Right ventricle myocardium superior (tissue), 1 donor: ENCODE measurements at regions not wholly inside any gene's neighbourhood (a gene's known extent, or its start where the extent isn't known, plus 50 kb on each side); places are given as distances from the start of the nearest gene placed in this dataset.

Experiments used
- ATAC-seq: fragments of 200-7000 bp; cut with Tn5 transposase; one replicate; pipeline ENCODE4 v1.9.1; 2020; ENCODE audit warnings: mild to moderate bottlenecking; ENCODE audit not compliant: poor library complexity
- DNase-seq: peaks from one replicate; pipeline ENCODE4 v3.0.0-alpha.2; 2020
- intact Hi-C: fragments of 100-400 bp; cut with DNase I; formaldehyde crosslinking; loops from one replicate; pipeline ENCODE4 v1.11.2; 2022
- donor health status: DM: no; HTN: yes; CAD: no; lungs with severe emphysema.

DNA sequence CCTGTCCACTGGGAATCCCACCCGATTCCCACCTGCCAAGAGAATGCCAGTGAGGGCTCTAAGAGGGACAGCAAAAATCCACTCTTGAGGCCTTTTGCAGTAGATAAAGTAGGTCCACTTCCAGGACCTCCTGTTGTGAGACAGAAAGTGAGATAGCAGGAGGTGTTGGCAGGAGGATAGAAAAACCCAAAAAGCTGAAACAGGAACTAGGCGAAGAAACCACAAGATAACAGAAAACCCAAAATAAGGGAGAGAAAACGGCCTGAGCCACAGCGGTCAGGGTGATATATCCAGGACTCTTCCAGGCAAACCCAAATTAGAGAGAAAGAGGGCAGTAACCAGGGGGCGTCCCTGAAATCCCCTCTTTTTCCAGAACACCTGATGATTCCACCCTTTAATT lies 79.7 kb upstream of the LINC01488 start:
- intact Hi-C loops, result no loop called here
- DNase-seq (no peak), ATAC-seq (no peak)

DNA sequence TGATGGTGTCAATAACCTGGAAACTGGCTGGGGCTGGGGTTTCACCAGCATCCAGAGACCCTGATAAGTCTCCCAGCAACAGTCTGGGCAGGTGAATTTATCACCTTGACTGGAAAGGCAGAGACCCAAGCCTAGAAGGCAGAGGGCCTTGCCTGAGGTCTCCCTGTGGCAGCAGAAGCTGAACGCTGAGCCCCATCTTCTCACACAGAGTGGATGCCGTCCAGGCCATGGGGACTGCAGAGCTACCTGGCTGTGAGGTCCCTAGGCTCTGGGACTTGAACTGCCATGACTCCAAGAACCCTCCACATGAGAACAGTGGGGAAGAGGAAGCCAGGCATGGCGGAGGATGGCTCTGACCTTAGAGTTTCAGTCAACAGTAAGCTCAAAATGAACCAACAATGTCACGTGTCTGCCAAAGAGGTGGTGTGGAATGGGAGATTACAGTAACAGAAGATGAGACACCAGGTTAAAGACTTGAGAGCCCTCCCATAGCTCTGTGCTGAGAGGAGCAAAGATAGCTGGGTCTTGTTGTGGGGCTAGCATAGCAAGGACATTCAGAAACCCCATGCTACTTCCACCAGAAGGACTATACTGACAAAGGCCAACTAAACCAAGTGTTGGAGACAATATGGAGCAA lies 79.1 kb upstream of the LINC01488 start:
- no peak for ATAC-seq
- no peak for DNase-seq
- intact Hi-C loops, result no loop called here

DNA sequence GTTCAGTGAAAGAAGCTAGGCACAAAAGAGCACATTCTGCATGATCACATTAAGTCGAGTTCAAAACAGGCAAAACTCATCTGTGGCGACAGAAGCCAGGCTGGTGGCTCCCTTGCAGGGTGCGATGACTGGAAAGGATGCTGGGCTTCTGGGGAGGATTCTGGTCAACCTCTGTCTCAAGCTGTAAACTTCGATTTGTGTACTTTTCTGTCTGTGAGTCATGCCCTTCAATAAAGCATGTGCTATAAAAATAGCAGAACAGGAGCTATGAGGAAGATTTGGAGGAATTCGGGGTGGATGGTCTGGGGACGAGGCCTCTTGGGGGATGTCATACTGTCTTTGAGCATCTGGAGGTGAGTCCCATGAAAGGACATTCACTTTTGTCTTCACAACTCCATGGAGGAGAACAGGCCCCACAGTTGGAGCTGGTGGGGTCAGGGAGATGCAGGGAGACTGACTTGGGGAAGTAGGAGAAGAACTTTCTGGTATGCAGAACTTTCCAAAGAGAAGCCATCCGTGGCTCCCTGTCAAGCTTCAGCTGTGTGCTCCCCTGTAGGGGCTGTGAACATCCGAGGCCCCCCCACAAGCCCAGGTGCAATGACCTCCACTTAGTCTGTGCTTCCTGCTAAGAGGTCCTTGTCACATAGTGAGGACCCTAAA lies 77.8 kb upstream of the LINC01488 start:
- intact Hi-C loops, result no loop called here
- DNase-seq (no peak), ATAC-seq (no peak)

DNA sequence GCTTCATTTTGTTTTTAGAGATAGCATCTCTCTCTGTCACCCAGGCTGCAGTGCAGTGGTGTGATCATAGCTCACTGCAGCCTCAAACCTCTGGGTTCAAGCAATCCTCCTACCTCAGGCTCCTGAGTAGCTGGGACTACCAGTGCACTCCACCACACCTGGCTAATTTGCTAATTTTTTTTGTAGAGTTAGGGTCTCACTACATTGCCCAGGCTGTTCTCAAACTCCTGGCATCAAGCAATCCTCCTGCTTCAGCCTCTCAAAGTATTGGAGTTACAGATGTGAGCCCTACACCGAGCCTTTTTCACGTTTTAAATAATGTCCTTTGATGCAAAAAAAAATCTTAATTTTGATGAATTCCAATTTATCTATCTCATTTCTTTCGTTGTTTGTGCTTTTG lies 75.4 kb upstream of the LINC01488 start:
- ATAC-seq, result no peak
- DNase-seq, result no peak
- intact Hi-C loops, result no loop called here

DNA sequence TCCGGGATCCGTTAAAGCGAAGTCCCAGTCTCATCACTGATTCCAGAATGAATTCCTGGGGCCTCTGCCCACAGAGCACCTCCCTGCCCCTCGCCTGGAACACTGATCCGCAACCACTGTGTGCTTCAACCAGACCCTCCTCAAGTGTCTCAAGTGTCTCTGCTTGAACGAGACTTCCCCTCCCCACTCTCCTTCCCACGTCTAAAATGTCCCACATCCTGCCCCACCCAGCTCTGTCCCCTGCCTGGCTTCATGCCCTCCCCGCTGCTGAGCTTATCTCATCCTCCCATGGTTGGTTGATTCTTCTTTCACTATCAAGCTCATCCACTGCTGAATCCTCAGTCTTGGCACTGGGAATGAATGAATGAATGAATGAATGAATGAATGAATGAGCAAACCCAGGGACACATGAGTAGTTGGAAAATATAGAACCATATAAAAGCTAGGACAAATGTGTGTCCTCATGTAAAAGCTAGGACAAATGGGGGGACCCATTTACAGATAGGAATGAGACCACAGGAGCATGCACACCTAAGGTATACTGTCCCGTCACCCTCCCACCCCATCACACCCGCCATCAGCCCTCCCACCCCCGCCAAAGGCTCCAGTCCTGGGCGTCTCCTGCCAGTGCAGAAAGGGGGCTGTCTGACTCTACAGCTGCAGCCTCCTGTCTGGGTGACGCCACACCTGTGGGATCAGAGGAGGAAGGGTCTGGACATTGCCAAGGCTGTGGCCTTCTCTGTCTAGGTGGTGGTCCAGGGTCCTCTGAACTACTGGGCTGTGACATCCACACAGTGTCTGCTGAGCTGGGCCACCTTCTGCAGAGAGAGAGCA lies 71.4 kb upstream of the LINC01488 start:
- intact Hi-C loops, result no loop called here
- no peak for ATAC-seq
- DNase-seq, result no peak

DNA sequence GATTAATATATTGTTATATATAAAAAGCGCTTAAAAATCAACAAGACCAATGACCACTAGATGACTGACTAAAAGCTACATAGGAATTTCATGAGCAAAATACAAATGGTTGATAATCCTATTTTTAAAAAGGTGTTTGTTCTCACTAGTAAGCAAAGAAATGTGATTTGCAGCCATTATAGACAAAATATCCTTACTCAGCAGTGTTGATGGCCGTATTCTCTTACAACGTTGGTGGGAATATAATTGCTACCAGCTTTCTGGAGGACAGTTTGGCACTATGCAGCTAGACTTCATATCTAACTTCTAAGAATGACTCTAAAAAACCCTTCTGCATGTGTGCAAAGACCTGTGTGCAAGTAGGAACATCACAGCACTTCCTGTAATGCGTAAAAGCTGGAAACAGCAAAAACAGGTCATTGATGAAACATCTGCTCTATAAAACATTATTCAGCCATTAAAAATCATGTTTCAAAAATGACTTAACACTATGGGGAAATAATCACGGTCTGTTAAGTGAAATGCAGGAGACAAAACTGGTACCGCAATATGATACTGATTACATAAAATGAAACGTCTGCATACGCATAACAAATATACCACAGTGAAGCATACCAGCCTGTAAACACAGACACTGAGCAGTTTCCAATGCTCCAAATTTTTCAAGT lies 70.1 kb upstream of the LINC01488 start:
- intact Hi-C loops, result no loop called here
- no peak for ATAC-seq
- DNase-seq, result no peak

DNA sequence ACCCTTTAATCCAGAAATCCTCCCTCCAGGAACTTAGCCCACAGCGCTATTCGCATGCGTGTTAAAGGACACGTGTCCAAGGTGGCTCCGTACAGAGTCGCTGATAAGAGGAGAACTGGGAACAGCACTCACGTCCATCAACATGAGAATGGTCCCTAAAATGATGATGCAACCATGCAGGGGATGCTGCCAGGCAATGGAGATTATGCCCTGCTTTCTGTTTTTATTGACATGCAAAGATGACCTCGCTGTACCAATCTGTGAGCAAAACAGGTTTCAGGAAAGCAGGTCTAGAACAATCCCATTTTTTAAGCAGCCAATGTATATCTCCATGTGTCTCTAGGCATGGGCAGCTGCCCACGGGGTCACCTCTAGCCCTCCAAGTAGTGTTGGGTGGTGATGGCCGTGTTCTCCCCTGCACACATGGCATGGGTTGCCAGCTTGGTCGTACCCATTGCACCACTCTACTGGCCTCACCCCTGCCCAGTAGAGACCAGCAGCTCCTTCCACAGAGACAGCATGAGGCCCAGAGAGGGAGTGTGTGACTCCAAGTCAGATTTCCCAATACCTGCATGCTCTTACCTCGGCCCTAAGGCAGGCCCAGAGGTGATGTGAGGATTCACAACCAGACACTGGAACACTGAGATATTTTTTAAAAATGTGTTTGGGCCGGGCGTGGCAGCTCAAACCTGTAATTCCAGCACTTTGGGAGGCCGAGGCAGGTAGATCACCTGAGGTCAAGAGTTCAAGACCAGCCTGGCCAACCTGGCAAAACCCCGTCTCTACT lies 68.3 kb upstream of the LINC01488 start:
- intact Hi-C loops, result no loop called here
- DNase-seq (no peak), ATAC-seq (no peak)

DNA sequence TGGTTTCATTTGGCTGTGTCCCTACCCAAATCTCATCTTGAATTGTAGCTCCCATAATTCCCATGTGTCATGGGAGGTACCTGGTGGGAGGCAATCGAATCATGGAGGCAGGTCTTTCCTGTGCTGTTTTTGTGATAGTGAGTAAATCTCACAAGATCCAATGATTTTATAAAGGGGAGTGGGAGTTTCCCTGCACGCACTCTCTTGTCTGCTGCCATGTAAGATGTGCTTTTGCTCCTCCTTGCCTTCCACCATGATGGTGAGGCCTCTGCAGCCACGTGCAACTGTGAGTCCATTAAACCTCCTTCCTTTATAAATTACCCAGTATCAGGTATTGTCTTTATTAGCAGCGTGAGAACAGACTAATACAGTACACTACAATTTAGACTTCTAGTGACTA lies 67.5 kb upstream of the LINC01488 start:
- intact Hi-C loops, result no loop called here
- no peak for DNase-seq
- no peak for ATAC-seq

DNA sequence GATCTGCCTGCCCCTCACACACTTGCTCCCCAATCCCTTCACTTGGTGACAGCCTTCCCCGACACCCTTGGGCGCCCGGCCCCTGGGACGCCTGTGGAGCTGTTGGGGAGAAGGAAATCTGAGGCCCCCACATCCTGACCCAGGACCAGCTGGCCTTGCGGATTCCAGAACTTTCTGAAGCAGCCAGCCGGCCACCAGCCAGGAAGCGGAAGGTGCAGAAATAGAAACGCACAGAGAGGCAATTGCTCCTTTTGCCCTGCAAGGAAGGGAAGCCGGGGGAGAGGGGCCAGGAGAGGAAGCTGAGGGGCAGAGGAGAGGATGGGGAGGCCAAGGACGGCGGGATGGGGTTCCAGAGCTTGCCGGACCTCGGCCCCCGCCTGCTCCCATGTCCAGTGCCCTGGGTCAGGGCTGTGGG lies 66.7 kb upstream of the LINC01488 start:
- intact Hi-C loops, result no loop called here
- no peak for DNase-seq
- ATAC-seq, result peak; percentile 23

DNA sequence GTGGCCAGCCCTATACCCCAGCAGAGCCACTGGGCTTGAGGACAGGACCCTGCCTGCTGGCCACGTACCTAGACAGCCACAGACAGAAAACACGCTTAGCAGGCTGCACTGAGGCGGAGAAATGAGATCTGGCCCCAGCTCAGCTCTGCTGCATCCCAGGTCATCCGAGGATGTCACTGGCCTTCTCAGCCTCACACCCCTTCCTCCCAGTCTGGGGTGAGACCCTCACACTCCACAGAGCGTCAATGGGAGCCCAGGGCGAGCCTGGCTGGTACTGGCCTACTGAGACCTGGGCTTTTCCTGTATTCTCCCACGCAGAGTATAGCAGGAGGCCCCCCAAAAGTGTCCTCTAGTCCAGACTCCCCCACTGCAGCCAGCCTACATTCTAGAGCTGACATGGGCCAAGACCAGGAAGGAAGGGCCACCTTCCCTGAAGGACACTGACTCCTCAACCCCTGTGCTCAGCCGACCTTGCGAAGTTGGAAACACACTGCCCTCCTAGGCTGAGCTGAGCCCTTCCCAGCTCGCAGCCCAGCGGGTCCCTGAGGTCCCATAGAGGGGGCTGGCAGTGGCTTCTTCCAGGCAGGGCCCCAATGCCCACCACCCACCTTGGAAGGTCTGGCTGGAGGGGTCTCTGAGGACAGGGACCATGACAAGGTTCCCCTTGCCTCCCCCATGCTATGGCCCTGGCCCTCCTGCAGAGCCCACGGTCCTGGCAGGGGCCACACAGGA lies 65.9 kb upstream of the LINC01488 start:
- intact Hi-C loops, result no loop called here
- no peak for DNase-seq
- ATAC-seq, result no peak

DNA sequence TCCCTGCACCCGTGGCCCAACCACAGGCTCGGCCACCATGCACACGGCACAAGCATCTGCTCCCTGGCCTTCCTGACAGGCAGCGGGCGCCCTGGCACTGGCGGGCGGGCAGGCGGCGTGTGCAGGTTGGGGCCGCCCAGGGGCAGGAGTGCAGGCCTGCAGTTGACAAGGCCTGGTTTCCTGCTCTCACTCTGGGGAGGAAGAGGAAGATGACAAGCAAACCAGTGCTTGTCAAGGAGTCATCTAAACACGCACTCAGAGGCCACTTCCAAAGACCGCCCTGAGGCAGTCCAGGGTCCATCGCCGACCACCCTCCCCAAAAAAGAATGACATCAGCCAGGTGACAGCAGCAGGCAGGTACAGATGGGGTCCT lies 65.3 kb upstream of the LINC01488 start:
- intact Hi-C loops, result no loop called here
- DNase-seq, result no peak
- peak; percentile 48 for ATAC-seq

DNA sequence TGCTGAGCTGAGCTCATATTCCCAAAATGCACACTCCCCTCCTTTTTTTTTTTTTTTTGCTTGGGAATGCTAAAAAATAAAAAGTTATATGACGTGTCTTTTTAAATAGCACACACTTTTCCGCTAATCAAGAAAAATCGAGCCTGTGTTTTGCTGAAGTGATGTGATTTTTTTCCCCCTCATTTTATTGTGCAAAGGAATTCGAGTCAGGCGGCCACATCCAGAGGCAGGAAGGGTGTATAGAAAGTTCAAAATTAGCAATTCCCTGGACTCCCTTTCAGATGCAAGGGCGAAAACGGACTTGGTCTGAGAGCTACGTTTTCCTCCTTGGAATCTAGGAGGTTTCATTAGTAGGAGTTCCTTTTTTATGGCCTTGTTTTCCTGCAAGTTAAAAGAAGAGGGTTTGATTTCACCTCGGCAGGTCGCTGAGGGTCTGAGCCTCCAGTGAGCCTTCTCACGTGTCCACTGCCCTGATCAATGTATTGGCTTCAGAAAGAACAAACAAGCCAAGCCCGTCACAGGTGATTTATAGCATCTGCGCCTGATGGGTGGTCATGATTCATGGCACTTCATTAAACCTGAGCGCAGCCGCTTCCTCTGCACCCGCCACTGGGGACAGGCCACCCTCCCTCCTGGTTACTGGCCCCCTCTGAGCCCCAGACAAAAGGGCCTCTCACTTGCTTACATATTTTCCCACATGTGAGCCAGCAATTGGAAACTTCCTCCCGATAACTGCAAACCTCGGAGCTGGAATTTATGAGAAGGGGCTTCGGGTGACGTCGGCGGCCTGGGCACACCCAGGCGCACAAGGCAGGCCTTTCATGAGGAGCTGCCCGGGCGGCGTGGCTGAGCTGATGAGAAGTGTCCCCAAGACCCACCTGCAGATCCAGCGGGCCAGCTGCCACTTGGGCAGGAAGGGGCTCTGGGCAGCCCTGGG lies 64.4 kb upstream of the LINC01488 start:
- ATAC-seq (no peak), DNase-seq (no peak)
- intact Hi-C loops, result no loop called here

DNA sequence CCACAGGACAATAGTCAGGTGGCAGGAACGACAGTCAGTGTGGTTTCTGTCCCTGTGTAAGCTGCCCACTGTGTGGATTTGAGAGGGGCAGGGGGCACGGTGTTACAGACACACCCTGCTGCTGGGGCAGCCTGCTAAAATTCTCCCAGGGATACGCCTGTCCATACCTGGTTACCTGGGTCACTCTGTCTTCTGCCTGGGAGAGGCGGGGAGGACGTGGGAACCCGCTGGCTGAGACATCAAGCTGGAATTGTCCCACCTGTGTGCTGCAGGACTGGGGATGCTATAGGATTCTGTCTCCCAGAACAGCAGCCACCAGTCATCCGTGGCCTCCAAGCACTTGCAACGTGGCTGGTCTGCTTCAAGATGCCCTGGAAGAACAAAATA lies 63.8 kb upstream of the LINC01488 start:
- ATAC-seq (no peak), DNase-seq (no peak)
- intact Hi-C loops, result no loop called here

DNA sequence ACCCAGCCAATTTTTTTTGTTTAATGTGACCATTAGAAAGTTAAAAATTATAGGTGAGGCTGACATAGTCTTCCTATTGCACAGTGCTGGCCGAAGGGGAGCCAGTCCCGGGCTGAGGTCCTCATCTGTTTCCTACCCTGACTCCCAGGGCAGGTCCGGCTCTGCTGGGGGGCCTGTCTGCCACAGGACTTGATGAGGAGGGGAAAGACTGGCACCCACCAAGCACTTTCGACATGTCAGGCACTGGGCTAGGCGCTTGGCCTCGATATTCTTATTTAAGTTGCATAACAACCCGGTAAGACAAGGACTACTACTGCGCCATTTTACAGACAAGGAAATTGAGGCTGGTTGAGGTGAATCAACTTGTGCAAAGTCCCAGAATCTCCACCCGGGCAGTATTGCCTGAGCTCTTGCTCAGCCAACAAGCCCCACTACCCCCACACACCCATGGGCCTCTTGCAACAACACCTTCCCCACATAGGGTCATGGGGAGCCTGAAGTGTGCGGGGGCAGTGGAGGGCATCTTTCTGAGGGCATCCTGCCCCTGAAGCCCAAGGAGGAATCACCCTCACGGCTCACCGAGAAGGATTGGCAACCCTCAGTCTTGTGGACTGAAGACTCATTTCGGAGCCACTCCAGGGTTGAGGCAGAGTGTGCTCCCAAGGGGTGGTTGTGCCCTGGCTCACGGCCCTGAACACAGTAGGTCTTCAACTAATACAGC lies 62.7 kb upstream of the LINC01488 start:
- ATAC-seq, result no peak
- intact Hi-C loops, result no loop called here
- DNase-seq, result no peak

DNA sequence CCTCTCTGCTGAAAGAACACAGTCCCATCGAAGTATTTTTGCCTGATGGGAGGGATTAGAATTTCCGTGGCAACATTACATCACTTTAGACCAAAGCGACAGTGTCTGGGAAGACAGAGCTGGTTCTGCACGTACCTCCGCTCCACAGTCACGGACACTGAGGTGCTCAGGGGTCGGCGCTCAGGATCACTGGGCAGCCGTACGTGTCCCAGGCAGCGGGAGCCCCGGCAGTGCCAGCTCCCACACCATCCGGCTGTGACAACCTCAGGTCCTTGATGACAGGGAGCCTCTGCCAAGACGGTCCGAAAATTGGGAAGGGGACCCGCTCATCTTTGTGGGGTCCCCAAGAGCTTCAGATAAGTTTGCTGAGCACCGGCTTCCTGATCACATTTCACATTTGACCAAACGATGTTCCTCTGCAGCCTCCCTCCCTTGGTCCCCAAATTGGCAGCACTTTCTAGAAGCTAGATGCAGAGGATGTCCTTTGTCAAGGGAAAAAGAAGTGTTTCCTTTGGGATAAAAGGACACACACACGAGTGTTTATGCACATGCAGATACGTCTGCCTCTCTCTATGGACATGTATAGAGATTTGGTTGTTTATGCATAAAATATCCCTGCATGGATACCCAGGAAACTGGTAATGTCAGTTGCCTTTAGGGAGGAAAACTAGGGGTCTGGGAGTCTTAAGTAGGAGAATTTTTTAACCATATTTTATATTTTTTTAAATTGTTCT lies 61.6 kb upstream of the LINC01488 start:
- DNase-seq, result no peak
- no peak for ATAC-seq
- intact Hi-C loops, result no loop called here

DNA sequence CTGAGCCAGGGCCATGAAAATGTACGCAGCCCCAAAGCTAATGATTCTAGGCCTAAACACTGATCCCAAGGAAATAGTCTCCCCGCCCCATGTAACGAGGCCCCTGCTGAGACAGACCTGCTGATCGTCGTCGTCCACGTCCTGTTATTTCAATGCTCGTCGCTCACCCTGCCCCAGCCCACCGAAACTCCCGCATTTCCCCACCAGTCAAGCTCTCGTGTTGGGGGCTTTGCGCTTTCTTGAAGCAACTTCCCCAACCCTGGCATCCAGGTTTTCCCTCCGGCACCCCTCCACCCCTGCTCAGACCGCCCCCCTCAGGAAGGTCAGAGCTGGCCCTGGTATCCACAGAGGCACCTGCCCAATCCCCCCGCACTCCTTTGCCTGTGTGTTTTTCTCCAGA lies 58.8 kb upstream of the LINC01488 start:
- DNase-seq (no peak), ATAC-seq (no peak)
- intact Hi-C loops, result no loop called here
